HG03558 (cell line): ENCODE measurements at regions not wholly inside any gene's neighbourhood (a gene's known extent, or its start where the extent isn't known, plus 50 kb on each side); places are given as distances from the start of the nearest gene placed in this dataset.

ENCODE experiments used
- ATAC-seq: cut with Tn5 transposase; IDR thresholded peaks from one replicate; pipeline ENCODE4 v1.9.1; 2021; ENCODE audit warnings: moderate number of reproducible peaks; ENCODE audit not compliant: unreplicated experiment; ENCODE audit errors: extremely low read depth

DNA sequence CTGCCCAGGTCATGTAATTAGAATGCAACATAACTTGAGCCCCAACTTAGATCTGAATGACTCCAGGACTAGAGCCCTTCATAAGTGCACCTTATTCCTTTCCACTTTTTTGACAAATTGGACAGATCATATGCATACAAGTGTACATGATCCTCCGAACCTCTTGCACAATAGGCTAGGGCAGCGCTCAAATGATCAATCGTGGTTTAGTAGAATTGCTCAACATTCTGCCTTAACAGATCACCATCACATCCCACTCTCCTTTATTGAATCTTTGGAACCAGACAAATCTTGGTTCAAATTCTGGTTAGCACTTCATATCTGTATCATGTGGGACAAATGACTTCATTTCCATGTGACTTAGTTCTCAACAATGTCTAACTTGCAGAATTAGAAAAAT, 106.8 kb upstream of the CDIN1 start:
- no peak for ATAC-seq

DNA sequence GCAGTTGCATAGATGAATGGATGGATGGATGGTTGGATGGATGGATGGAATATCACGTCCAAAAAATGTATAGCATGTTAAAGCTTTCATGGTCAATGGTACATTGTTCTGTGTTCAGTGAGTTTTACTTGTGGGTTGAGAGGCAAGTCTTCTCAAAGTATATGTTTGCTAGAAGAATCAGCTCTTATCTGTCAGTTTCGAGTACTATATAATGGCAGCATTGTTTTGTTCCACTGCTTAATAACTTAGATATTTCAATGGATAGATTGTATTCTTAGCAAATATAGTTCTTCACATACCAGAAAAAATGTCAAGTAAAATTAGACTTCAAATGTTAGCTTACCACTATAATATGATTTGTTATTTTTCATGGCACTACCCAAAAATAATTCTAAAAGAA, 100.9 kb upstream of the CDIN1 start:
- ATAC-seq = no peak

GRCh38 chr15:36479200-36479896, 100.1 kb upstream of the CDIN1 start:
- no peak for ATAC-seq

DNA sequence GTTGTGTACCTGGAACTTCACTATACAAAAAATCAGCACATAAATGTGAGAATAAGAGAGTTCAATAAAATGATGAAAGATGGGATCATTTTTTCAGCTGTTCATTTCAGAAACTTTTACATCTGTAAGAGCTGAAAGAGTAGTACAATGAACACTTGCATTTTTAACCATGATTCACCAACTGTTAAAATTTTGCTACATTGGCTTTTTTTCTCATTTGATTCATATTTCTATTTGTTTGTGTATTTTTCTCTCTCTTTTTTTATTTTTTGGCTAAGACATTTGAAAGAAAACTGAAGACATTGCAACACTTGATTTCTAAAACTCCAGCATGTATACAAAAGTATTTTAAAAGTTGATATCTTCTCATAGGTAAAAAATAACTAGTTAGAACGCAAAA, 98.3 kb upstream of the CDIN1 start:
- ATAC-seq = no peak

DNA sequence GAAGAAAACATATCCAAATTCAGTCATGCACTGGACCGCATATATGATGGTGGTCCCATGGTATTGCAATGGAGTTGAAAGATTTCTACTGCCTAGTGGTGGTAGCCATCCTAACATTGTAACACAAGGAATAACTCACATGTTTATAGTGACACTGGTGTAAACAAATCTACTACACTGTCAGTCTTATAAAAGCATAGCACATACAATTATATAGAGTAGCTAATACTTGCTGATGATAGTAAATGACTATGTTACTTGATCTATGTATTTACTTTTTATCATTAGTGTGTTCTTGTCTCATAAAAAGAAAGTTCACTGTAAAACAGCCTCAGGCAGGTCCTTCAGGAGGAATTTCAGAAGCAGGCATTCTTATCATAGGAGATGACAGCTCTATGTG, 96.0 kb upstream of the CDIN1 start:
- ATAC-seq = no peak

DNA sequence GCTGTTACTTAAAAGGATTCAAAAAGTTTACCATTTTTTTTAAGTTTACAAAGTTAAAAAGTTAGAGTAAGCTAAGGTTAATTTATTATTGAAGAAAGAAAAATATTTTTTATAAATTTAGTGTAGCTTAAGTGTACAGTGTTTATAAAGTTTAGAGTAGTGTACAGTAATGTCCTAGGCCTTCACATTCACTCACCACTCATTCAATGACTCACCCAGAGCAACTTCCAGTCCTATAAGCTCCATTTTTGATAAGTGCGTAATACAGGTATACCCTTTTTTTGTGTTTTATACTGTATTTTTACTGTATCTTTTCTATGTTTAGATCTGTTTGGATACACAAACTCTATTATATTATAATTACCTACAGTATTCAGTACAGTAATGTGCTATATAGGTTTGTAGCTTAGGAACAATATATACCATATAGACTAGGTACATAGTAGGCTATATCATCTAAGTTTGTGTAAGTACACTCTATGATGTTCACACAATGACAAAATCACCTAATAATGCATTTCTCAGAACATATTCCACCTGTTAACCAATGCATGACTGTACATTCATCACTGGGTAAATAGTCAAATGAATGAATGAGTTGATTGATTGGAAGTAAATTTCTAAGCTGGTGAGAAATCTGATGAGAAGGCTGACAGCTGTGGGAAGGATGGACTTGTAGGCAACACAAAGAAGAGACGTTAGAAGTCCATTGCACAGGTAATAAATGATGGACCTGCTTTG, 95.2 kb upstream of the CDIN1 start:
- no peak for ATAC-seq

- no peak for ATAC-seq
These were observed 87.5 kb upstream of the CDIN1 start for GRCh38 chr15:36491912-36492311.

DNA sequence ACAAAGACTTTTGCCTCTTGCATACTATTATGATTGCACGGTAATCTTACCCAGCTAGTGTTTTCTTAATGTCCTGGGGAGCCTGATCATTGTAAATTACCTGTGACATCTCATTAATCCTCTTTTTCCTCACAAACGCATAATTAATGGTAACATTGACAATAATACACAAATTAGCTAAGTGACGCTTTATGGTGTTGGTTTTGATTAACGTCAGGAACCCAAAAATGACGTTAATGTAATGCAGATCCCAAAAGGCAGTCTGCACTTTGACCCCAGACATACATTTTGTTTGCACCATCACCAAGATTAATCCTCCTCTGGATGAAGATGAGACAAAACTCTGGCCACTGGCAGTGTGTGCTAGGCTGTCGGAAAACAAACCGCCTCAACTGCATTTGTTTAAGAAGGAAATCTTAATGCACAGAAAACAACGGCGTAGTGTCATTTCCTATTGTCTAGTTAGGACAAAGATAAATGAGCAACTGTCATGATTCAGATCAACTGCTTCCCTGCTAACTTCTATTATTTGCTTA, 83.9 kb upstream of the CDIN1 start:
- ATAC-seq = no peak

GRCh38 chr15:36497901-36498300, 81.5 kb upstream of the CDIN1 start:
- ATAC-seq = no peak

DNA sequence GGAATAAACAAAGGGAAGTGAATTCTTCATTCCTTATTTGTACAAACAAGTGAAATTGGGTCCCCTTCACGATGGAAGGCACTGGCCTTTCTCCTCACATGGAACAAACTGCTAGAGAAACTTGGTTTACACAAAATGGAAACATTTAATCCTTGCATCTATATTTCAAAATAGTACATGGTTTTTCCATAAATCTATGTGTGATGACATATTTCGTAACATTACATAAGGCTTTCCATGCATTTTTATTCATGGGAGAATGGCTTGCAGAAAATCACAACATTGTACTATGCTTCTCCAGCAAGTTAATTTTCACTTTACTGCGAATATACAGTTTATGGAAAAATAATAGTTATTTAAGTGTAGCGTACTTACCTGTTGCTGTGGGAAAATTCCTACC, 81.0 kb upstream of the CDIN1 start:
- no peak for ATAC-seq

DNA sequence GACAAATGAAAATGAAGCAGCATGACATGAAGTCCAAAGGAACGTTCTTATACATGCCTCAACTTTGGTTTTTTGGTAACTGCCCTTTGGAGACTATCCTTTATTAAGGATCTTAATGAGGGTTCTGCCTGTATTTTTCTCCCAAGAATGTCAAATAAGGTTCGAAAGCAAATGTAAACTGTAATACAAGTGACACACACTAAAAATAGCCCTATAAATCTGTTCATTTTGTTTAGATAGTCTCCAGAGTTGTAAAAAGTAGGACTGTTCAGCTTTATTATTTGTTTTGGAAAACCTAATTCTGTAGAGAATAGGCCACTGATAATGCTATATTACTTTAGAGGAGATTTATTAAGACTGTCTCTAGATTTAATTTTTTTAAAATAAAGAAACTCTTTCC, 80.5 kb upstream of the CDIN1 start:
- no peak for ATAC-seq

- no peak for ATAC-seq
These were observed 79.7 kb upstream of the CDIN1 start for GRCh38 chr15:36499412-36500389.

DNA sequence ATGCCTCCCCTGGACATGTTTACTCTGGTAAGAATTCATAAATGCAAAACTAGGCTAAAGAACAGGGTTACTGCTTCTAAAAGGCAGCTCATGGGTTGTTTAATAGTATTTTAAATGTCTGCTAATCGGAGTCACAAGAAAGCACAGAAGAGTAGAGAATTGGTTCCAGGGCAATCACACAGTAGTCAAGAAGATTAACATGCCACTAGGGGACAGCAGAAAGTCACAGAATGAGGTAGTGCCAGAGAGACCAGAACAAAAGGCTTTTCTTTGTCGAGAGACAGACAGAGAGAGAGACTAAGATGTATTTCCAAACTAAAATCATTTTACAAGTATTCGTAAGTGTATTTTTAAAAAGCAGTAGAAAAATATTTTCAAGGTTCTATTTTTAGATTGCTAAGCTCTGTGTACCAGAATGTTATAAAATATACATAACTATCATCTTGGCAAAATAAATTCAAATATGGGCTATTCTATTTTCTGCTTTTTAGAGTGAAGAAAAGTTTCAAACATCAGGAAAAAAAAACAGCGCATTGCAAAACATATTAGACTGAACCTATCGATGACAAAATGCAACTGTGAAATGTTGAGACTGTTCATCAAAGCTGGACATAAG, 78.3 kb upstream of the CDIN1 start:
- peak; percentile 73 for ATAC-seq

- ATAC-seq = no peak
These were observed 76.9 kb upstream of the CDIN1 start for GRCh38 chr15:36502509-36502908.

- no peak for ATAC-seq
These were observed 72.6 kb upstream of the CDIN1 start for GRCh38 chr15:36506733-36507356.

DNA sequence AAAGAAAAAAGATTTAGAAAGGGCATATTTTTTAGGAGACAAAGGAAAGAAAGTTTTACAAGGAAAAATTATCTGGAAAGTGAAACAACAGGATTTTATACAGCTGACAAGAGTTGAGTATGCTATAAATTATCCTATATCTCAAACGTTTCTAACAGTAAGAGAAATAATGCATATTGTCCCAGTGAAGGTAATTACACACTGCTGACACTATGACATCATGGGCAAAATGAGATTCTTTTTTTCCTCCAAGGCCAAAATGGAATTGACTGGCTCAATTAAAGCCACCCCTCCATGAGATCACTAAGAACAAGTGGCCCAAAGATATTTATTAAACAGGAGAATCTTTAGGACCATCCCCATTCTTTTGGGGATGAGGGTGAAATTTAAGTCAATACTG, 72.0 kb upstream of the CDIN1 start:
- no peak for ATAC-seq

DNA sequence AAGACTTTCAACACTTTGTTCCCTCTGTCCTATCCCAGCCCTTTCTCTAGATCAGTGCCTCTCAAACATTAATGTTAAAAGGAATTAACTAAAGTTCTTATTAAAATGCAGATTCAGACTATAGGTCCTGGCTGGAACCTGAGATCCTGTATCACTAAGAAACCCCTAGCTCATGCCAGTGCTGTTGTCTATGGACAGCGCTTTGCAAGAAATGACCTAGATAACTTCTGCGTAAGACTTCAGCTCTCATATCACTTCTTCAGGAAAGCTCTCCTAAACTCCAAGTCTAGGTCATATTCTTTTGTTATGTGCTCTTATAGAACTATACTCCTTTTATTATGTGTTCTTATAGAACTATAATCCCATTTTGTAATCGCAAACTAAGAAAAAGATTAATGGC, 67.8 kb upstream of the CDIN1 start:
- no peak for ATAC-seq

- no peak for ATAC-seq
These were observed 61.7 kb upstream of the CDIN1 start for GRCh38 chr15:36517758-36518157.

- ATAC-seq = no peak
These were observed 60.4 kb upstream of the CDIN1 start for GRCh38 chr15:36519067-36519466.

DNA sequence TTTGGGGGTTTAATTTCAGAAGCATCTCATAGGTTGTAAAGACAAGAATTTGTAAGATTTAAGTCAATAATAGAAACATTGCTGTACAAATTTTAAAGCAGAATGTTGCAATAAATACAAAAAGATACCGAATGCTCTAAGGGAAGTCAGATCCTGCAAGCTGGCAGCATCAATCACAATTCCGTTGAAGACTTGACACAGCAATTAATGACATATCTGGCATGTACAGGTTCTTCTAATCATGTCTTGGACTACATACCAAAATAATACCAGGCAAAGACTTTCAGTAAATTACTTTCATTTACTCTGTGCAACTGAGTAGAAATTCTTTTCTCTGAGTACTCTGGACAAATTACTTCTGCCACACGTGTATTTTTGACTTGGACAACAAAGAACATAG, 54.0 kb upstream of the CDIN1 start:
- ATAC-seq = no peak
